GM13976 (cell line): ENCODE measurements at regions not wholly inside any gene's neighbourhood (a gene's known extent, or its start where the extent isn't known, plus 50 kb on each side); places are given as distances from the start of the nearest gene placed in this dataset.

ENCODE experiments used
- DNase-seq: peaks from one replicate; pipeline ENCODE4 v3.0.0; 2012; ENCODE audit warnings: low spot score
- in situ Hi-C: fragments of 300-500 bp; cut with MboI; formaldehyde crosslinking; loops from one replicate; pipeline ENCODE4 v1.12.0; 2022; ENCODE audit warnings: low sequenced_read_pairs, mixed read lengths, inconsistent platforms; ENCODE audit not compliant: unreplicated experiment
- TF ChIP-seq, protein P1 (sequence below): IDR thresholded peaks from 2 replicates; pipeline ENCODE4 v1.5.1; 2012; ENCODE audit warnings: borderline replicate concordance, mild to moderate bottlenecking; ENCODE audit not compliant: insufficient read depth; ENCODE audit errors: extremely low read depth, missing control alignments, control extremely low read depth

DNA sequence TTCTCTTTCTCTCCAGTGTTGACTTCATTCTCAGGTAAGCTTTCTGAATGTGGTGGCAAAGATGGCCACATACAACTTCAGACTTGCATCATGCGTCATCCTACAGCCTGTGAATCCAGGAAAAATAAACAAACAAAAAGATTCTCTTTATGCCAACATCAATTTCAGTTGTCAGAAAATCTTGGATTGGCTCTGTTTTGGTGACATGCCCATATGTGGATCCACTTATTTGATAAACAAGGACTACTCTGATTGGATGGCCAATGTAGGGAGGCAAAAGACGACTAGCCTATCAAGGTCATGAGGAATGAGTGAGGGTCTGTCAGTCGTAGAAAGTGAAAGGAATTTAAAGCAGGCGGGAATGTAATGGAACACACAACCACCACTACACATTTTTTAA is 866.6 kb downstream of the USP25 start:
- in situ Hi-C loops = no loop called here
- DNase-seq = no peak
- TF ChIP-seq, protein P1, sequence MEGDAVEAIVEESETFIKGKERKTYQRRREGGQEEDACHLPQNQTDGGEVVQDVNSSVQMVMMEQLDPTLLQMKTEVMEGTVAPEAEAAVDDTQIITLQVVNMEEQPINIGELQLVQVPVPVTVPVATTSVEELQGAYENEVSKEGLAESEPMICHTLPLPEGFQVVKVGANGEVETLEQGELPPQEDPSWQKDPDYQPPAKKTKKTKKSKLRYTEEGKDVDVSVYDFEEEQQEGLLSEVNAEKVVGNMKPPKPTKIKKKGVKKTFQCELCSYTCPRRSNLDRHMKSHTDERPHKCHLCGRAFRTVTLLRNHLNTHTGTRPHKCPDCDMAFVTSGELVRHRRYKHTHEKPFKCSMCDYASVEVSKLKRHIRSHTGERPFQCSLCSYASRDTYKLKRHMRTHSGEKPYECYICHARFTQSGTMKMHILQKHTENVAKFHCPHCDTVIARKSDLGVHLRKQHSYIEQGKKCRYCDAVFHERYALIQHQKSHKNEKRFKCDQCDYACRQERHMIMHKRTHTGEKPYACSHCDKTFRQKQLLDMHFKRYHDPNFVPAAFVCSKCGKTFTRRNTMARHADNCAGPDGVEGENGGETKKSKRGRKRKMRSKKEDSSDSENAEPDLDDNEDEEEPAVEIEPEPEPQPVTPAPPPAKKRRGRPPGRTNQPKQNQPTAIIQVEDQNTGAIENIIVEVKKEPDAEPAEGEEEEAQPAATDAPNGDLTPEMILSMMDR = no peak

DNA sequence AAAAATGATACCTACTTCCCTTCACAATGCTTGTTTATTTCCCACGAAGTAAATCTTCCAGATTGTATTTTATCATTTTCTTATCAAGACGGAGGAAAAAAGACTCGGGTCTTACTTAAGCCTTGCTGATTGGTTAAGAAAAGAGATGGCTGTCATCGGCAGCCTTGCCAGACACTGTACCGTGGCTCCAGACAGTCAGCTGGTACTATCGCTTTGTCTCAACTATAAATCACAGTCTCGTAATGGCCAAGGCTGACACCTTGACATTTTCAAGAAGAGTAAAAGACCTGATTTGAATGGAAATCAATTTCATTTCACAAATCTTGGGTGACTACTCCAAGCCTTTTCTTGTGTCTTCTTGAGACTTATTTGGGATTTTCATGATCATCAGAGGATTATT is 868.0 kb downstream of the USP25 start:
- DNase-seq = no peak
- TF ChIP-seq, protein P1 = no peak
- in situ Hi-C loops = no loop called here

DNA sequence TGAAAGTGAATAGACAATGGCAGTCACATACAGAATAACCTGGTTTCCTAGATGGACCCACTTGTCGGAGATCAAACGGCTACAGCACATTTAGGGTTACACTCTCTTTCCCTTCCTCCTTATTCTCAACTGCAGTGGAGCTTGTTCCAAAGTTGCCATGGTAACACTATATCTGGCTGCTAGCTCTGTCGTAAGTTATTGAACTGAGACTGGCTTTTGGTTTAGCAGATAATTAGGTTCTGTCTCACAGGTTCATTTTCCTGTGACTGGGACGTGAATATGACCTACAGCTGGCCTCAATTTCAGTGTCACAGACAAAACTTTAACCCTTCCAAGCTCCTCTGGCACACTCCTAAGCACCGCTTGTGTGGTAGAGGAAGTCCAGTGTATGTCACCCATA is 875.8 kb downstream of the USP25 start:
- DNase-seq = no peak
- in situ Hi-C loops = no loop called here
- TF ChIP-seq, protein P1 = no peak

DNA sequence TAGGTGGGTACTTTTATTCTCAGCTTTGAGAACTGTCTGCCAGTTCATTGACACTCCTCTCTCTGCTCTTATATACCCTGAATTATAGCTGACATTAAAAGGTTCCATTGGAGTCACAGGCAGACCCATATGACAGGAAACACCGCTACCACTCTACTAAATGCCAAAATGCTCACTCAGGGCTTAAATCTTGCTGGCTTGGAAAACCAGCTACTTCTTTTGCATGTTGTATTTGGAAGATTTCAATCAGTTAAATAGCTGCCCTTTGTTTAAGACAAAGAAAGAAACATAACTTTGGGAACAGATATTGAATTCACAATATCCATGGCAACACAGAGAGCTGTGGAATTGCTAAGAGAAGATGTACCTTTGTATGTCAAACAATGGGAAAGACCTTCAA is 876.5 kb downstream of the USP25 start:
- DNase-seq = no peak
- in situ Hi-C loops = no loop called here
- TF ChIP-seq, protein P1 = no peak

DNA sequence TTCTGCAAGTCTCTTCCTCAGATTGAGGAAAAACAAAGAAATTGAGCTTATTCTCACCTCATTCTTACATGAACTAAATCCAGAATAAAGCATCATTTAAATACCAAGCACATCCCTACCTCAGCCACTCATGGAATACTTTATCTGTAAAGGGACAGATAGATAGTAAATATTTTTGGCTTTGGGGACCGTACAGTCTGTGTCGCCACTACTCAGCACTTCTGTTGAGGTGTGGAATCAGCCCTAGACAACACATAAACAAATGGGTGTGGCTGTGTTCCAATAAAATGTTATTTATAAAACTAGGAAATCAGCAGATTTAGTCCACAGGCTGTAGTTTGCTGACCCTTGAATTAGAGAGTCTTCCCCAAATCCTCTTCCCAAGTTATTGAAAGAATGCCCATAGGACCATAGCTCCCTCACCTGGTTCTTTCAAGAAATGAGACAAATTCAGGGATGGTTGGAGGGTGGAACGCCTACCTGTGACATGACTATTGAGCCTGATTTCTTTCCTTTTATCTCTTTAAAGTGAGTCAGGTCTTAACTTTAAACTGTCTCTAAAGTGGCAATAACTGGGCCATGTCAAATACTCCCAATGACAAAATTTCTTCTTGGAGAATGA is 878.5 kb downstream of the USP25 start:
- in situ Hi-C loops = no loop called here
- TF ChIP-seq, protein P1 = no peak
- no peak for DNase-seq

DNA sequence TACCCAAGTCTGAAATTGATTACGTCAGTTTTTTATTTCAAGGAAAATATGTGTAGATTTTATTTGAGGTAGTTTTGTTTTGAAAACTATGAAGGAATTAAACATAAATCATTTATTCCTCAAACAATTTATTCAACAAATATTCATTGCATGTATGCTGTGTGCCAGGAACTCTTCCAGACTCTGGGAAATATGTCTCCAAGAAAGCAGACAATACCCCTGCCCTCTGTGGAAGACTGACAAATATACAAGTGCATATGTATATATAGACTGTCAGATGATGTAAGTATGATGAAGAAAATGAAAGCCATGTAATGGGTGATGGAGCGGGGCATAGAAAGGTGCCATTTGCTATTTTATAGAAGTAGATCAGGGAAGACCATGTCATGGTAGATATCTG is 889.5 kb downstream of the USP25 start:
- DNase-seq = no peak
- in situ Hi-C loops = no loop called here
- TF ChIP-seq, protein P1 = no peak
